GM21390 (cell line): ENCODE measurements at regions not wholly inside any gene's neighbourhood (a gene's known extent, or its start where the extent isn't known, plus 50 kb on each side); places are given as distances from the start of the nearest gene placed in this dataset.

Experiments used
- ATAC-seq: cut with Tn5 transposase; IDR thresholded peaks from one replicate; pipeline ENCODE4 v1.9.1; 2021; ENCODE audit not compliant: unreplicated experiment

DNA sequence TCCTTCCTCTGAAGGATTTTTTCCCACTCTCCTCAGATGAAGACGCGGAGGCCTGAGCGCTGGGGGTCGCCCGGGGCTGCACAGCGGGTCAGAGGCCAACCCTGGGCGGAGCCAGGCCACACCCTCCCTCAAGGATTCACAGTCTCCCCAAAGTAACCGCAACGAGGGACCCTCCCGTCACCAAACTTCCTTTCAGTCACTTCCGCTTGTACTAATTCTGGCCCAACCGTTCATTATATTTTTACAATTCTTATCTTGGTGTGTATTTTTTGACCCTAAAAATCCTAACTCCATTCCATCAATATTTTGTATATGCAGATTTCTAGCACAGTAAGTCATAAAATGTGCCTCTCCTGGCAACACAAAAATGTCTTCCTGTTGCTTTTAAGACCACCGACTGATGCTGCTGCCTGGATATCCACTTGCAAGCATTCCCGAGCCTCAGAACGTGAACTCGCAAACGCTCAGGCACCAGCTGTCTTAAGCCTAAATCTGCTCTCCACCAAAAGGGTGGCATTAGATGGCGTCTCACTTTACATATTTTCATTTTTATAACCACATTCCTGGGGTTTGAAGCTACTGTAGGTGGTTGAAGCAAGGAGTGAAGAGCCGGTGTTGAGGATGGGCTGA is 128.0 kb downstream of the DLL1 start:
- no peak for ATAC-seq

DNA sequence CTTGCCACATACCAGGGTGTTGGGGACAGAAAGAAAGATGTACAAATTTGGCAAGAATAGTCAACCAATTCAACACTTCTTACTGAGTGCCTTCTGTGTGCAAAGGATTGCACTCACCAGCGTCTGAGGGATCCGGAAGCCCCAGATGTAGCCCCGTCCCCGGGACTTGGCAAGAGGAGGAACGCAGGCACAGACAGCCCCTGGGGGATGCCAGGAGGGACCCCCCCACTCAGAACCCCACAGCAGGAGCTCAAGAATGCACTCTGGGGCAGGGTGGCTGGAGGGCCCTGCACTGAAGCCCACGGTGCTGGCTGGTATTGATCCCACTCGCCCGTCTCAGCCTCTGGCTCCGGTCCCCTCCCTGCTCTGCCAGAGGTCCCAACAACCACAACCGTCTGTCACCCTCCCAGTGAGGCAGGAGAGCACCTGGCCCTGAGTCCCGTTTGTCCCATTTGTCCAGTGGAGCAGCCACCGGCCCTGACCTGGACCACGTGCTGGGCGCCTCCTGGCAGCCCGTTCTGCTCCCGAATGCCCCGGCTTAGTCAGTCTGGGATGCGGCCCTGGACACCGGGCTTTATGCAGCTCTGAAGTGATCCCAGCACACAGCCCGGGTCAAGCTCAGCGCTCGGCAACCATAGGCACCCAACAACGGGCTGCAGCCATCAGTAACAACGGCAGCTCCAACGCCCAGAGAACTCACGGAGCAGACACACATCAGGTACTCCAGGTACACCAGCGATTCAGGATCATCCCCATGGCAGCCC is 128.7 kb downstream of the DLL1 start:
- ATAC-seq = no peak

DNA sequence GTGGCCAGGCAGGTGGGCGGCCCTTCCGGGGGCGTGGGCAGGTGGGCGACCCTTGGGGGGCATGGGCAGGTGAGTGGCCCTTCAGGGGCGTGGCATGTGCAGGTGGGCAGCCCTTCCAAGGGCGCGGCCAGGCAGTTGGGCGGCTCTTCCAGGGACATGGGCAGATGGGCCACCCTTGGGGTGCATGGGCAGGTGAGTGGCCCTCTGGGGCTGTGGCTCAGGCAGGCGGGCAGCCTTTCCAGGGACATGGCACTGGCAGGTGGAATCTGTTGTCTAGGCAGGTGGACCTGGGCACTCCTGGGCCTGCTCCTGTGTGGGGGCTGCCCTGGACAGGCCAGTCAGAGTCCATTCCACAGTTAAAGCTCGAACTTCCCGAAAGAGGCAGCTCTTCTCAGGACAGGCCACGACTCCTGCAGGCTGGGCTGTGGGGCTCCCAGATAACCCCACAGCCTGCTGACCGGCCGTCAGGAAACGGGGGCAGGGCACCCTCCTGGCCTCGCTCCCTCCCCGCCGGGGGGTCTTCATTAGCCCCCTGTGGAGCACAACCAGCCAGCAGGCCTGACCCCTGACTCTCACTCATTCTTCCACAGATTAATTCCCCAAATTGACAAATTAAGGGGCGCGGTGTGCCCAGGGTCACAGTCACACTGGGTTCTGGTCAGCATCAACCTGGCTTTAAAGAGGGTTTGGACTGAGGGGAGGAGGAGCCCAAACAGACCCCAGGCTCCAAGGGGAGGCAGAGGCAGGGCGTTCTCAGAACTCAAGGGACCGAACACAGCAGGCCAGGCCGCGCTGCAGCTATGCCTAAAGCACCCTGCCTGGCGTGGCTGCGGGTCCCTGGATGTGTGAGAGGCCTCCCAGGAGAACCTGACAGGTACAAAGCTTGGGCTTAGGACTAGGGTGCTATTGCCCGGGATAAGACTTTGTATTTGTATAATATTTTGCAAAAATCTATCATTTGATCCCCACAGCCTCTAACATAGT is 130.0 kb downstream of the DLL1 start:
- ATAC-seq = no peak

DNA sequence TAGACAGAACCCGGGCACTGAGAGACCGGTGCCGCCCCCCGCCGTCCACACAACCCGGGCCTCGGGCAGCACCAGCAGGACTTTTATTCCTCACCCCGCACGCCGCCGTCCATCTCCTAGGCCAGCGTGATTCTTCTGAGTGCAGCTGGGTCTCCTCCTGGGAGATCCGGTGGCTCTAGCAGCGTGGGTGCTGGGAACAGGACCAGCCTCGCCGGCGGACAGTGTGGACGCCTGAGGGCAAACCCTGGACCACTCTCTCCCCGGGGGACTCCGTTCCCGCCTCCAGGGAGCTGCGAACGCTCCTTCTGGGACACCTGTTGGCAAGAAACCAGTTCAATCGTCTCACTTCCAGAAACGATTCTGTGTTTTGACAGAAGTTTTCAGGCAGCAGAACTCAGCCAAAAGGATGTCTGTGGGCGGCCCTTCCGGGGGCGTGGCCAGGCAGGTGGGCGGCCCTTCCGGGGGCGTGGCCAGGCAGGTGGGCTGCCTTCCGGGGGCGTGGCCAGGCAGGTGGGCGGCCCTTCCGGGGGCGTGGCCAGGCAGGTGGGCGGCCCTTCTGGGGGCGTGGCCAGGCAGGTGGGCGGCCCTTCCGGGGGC is 130.7 kb downstream of the DLL1 start:
- no peak for ATAC-seq

DNA sequence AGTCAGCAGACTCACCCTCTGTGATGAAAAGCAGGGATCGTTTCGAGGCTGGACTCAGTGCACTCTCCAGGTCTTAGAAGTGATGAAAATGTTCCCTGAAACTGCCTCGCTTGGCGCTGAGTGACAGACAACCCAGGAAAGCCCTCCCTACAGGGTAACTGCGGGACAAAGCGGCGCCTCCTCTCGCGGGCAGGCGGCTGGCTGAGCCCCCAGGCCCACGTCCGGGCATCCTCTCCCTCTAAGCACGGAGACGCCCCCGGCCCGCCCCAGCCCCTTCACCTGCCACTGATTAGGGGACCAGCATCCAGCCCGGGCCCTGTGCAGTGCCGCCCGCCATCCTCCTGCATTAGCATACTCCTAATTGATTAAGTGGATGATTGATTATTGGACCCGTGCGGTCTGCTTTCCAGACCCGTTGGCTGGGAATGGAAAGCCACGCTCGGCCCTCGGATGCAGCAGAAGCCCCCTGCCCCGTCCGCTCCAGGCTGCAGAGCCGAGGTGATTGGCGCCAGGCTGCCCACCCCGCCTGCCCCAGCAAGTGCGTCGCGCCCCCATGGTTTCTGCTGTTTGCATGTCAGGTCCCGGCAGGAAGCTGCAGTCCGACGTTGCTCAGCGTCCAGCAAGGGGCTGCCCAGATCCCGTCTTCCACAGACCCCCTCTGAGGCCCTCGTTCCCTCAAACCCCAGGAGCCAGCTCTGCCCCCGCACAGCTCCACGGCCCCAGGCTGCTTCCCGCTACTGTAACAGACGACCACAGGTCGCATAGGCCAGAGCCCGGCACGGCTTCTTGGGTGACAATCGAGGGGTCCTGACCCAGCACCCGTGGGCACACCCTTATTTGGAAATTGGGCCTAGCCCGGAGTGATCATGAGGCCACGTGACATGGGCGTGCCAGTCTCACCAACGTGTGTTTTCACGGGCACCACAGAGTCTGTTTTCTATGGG is 131.6 kb downstream of the DLL1 start:
- ATAC-seq = no peak

DNA sequence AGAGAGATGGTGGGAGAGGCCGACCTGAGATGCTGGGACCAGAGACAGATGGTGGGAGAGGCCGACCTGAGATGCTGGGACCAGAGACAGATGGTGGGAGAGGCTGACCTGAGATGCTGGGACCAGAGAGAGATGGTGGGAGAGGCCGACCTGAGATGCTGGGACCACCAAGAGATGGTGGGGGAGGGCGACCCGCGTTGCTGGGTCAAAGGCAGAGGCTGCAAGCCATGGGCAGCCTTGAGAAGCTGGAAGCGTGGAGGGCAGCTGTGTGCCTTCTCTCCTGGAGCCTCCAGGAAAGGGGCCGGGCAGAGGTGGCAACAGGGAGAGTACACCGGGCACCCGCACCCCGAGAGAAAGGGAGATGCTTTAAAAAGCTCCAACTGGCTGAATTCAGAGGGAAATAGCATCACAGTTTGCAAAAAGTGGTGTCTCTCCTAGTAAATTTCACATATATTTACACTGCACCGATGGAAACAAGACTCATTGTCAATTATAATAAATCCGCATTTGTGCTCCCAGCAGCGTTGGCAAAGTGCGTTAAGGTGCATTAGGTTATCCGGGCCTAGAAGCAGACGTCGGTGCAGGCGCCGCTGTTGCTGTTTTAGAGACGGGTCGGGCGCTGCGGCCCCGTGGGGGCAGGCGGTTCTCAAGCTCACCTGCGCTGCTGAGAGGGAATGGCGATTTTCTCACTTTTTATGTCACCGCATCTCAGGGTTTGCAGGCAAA is 132.4 kb downstream of the DLL1 start:
- ATAC-seq = no peak

DNA sequence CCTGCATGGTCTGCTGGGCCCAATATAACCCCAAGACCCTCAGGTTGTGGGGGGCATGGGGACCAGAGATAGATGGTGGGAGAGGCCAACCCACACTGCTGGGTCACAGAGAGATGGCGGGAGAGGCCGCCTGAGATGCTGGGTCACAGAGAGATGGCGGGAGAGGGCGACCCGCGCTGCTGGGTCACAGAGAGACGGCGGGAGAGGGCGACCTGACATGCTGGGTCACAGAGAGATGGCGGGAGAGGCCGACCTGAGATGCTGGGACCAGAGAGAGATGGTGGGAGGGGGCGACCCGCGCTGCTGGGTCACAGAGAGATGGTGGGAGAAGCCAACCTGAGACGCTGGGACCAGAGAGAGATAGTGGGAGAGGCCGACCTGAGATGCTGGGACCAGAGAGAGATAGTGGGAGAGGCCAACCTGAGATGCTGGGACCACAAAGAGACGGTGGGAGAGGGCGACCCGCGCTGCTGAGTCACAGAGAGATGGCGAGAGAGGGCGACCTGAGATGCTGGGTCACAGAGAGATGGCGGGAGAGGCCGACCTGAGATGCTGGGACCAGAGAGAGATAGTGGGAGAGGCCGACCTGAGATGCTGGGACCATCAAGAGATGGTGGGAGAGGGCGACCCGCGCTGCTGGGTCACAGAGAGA is 133.2 kb downstream of the DLL1 start:
- ATAC-seq = no peak

DNA sequence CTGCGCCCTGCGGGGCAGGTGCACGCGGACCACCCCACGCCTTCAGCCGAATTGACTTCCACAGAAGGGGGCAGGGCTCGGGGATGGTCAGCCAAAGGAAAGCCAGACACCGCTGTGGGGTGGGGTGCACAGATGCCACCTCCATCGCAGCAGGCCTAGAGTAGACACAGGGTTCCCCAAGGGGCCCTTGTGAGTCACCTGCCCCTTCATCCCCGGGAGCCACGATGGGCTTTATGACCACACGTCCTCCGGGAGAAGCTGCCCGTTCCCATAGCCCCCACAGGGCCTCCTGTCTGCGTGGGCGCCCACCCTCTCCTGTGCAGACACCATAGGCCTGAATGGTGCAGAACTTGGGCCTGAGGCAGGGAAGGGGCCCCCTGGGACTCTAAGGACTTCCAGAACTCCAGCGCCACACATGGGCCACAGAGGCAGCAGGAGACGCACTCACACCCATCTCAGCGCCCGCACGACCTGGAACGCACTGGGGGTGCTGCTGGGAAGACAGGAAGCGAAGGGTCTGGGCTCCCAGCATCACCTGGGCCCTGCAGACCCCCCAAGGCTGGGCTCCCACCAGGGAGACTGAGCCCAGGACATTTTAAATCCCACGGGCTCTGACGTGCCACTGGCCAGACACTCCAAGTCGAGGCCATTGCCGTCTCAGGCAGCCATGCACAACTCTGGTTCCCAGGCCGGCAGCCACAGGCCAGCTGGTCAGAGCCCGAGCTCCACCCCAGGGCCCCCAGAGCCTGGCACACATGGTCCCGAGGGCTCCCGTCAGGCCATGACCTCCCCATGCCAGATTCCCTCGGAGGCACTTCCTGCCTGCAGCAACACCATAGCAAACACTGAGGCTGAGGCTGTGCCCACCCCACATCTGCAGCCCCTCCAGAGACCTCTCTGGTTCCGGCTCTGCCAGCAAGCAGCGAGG is 134.2 kb downstream of the DLL1 start:
- no peak for ATAC-seq

GRCh38 chr6:170155464-170156196 is 135.2 kb downstream of the DLL1 start:
- no peak for ATAC-seq

DNA sequence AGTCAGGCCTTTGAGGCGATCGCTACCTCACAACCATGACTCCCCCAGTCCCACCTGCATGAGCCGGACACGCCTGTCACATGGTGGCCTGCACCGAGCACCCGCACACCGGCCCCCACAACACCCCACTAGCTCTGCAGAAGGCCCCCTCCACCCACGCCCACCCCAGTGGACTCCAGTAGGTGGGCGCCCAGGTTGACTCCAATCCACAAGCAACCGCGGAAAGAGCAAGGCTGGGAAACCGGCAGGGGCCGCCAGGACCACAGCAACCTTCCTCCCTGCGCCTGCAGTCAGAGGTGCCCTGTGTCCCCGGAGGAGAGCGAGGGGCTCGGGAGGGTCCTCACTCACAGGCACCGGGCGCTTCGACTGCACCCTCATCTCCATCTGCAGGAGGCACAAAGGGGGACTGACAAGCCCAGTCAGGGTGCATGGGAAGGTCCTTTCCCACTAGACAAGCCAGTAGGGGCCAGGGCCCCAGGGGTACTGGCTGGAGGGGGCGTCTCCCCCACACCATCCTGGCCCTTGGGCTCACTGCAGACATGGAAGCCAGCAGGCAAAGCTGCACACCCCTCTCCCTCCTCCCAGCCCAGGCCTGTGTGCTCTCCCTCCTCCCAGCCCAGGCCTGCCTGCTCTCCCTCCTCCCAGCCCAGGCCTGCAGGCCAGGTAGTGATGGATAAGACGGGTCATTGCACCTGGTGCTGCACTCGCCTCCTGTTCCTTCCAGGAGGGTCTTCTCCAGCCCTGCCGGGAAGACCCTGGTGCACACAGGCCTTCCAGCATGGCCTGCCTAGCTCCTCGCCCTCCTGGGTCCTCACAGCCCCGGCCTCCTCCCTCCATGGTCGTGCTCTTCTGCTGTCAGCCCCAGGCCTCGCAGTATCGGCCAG is 137.2 kb downstream of the DLL1 start:
- ATAC-seq = no peak

- no peak for ATAC-seq
Observed at GRCh38 chr6:170152989-170153388, 137.9 kb downstream of the DLL1 start.

GRCh38 chr6:170152124-170152926 is 138.6 kb downstream of the DLL1 start:
- no peak for ATAC-seq

GRCh38 chr6:170151804-170152123 is 139.1 kb downstream of the DLL1 start:
- ATAC-seq = no peak

- no peak for ATAC-seq
Observed at GRCh38 chr6:170151321-170151771, 139.5 kb downstream of the DLL1 start.

GRCh38 chr6:170150590-170150945 is 140.3 kb downstream of the DLL1 start:
- ATAC-seq = no peak
